ENCODE measurements at regions not wholly inside any gene's neighbourhood (a gene's known extent, or its start where the extent isn't known, plus 50 kb on each side); places are given as distances from the start of the nearest gene placed in this dataset.

- Mint-ChIP-seq H3K36me3 (no peaks in the 10 kb centered on the region), H3K4me3 (no peak overlapping the region), H3K4me1 (no peaks in the 10 kb centered on the region), H3K27me3 (ENCODE audit: low read depth) (no peaks in the 10 kb centered on the region), H3K9me3 (peaks cover 8% of the 10 kb centered on the region), H3K27ac (no peak overlapping the region)
- CTCF ChIA-PET = no interaction called here
- POLR2A ChIA-PET = no interaction called here
- DNase-seq (ENCODE audit: low spot score) (no peak), ATAC-seq (no peak)
- no peak for TF ChIP-seq ELF4 (CRISPR knock-in tag; IDR thresholded peaks at IDR 0.05; ENCODE audit: low read depth)
- TF ChIP-seq, protein P1, sequence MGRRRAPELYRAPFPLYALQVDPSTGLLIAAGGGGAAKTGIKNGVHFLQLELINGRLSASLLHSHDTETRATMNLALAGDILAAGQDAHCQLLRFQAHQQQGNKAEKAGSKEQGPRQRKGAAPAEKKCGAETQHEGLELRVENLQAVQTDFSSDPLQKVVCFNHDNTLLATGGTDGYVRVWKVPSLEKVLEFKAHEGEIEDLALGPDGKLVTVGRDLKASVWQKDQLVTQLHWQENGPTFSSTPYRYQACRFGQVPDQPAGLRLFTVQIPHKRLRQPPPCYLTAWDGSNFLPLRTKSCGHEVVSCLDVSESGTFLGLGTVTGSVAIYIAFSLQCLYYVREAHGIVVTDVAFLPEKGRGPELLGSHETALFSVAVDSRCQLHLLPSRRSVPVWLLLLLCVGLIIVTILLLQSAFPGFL (CRISPR knock-in tag; IDR thresholded peaks at IDR 0.05; ENCODE audit: borderline replicate concordance) = no peak
- no peak for TF ChIP-seq ZNF232 (CRISPR knock-in tag; IDR thresholded peaks at IDR 0.05)
- no peak for TF ChIP-seq EMX1 (CRISPR knock-in tag; IDR thresholded peaks at IDR 0.05)
- TF ChIP-seq ESRRA (CRISPR knock-in tag; IDR thresholded peaks at IDR 0.05; ENCODE audit: borderline replicate concordance) = no peak
- no peak for TF ChIP-seq ZNF263 (CRISPR knock-in tag; IDR thresholded peaks at IDR 0.05; ENCODE audit: low read depth)
- no peak for TF ChIP-seq TCF7 (CRISPR knock-in tag; IDR thresholded peaks at IDR 0.05; ENCODE audit: low read depth)
- TF ChIP-seq ATF3 (CRISPR knock-in tag; conservative IDR thresholded peaks at IDR 0.05) = no peak
Observed at GRCh38 chrX:25084446-25084845, 68.7 kb upstream of the ARX start.

GRCh38 chrX:25083661-25084060 lies 67.9 kb upstream of the ARX start:
- no peaks in the 10 kb centered on the region for H3K4me1 Mint-ChIP-seq
- peaks cover 6% of the 10 kb centered on the region for H3K9me3 Mint-ChIP-seq
- no peak overlapping the region for H3K4me3 Mint-ChIP-seq
- ChIA-PET POLR2A (interaction anchor here (0.6 kb wide), 1 partner anchor 1014 kb away, joined by 3 read pairs; no protein-coding TSS in a partner anchor), CTCF (no interaction called here)
- no peak for ATAC-seq
- H3K27me3 Mint-ChIP-seq (ENCODE audit: low read depth) = no peaks in the 10 kb centered on the region
- no peak for DNase-seq (ENCODE audit: low spot score)
- no peak overlapping the region for H3K27ac Mint-ChIP-seq
- no peaks in the 10 kb centered on the region for H3K36me3 Mint-ChIP-seq
- TF ChIP-seq, protein P2, sequence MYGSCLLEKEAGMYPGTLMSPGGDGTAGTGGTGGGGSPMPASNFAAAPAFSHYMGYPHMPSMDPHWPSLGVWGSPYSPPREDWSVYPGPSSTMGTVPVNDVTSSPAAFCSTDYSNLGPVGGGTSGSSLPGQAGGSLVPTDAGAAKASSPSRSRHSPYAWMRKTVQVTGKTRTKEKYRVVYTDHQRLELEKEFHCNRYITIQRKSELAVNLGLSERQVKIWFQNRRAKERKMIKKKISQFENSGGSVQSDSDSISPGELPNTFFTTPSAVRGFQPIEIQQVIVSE (CRISPR knock-in tag; IDR thresholded peaks at IDR 0.05; ENCODE audit: borderline replicate concordance) = no peak
- TF ChIP-seq ZNF416 (CRISPR knock-in tag; IDR thresholded peaks at IDR 0.05) = no peak
- TF ChIP-seq JUN (CRISPR knock-in tag; IDR thresholded peaks at IDR 0.05) = no peak
- TF ChIP-seq OVOL2 (CRISPR knock-in tag; IDR thresholded peaks at IDR 0.05; ENCODE audit: borderline replicate concordance) = no peak
- no peak for TF ChIP-seq NR3C1 (CRISPR knock-in tag; conservative IDR thresholded peaks at IDR 0.05; ENCODE audit: low read depth)

DNA sequence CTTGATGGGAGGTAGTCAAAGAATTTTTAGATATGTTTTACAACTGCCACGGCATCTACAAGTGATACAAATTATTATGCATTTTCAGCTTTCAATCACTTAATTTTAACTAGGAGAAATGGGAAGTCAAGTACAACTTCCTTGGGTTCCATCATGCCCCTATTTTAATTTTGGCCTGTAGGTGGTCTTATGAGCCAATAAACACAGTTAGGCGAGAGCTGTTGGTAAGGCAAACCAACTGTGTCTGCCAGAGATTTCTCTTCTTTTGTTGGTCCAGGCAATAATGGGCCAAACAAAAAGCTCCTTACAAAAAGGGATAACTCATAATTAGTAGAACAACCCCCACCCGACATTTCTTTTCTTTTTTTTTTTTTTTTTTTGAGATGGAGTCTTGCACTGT lies 63.3 kb upstream of the ARX start:
- no peaks in the 10 kb centered on the region for H3K36me3 Mint-ChIP-seq
- ChIA-PET CTCF (interaction anchor here (0.7 to 1.2 kb wide), 2 partner anchors 65 to 450 kb away, joined by 3 to 7 read pairs; no protein-coding TSS in a partner anchor), POLR2A (no interaction called here)
- TF ChIP-seq MXD4 (CRISPR knock-in tag; IDR thresholded peaks at IDR 0.05; ENCODE audit: borderline replicate concordance) (no peak), GTF2I (CRISPR knock-in tag; conservative IDR thresholded peaks at IDR 0.05) (no peak), ZBTB21 (CRISPR knock-in tag; IDR thresholded peaks at IDR 0.05; ENCODE audit: borderline replicate concordance) (no peak), TEAD4 (CRISPR knock-in tag; IDR thresholded peaks at IDR 0.05) (no peak), ZNF138 (CRISPR knock-in tag; conservative IDR thresholded peaks at IDR 0.05) (no peak), NR2C2 (CRISPR knock-in tag; IDR thresholded peaks at IDR 0.05) (no peak), ETV6 (CRISPR knock-in tag; IDR thresholded peaks at IDR 0.05) (no peak), ATF3 (CRISPR knock-in tag; conservative IDR thresholded peaks at IDR 0.05) (no peak), HMGXB4 (CRISPR knock-in tag; IDR thresholded peaks at IDR 0.05) (no peak), MYBL2 (CRISPR knock-in tag; IDR thresholded peaks at IDR 0.05) (no peak), SMAD3 (CRISPR knock-in tag; IDR thresholded peaks at IDR 0.05; ENCODE audit: borderline replicate concordance) (no peak)
- TF ChIP-seq, protein P3, sequence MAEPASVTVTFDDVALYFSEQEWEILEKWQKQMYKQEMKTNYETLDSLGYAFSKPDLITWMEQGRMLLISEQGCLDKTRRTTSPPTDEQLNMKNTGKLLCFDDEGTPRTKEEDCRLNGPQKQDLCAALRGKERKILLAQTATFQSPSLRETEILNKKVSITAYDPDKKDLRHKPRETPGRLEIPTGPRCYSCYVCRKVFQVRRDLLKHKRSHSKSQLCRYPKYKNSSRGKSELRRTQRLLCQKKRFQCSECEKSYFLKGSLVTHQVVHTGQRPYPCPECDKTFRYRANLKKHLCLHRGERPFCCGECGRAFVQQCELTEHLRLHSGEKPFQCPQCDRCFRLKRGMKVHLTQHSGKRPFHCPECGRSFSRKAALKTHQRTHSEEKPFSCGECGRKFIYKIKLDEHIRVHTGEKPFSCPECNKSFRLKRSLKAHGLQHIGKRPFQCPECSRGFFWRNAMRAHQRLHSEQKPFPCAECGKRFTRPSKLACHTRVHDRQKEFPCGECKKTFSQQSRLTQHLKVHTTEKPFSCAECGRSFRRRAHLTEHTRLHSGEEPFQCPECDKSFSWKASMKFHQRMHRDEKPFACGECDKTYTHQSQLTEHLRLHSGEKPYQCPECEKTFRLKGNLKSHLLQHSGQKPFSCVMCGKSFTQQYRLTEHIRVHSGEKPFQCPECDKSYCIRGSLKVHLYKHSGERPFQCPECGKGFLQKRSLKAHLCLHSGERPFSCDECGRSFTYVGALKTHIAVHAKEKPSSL (CRISPR knock-in tag; conservative IDR thresholded peaks at IDR 0.05) = no peak
- no peak overlapping the region for H3K4me3 Mint-ChIP-seq
- no peaks in the 10 kb centered on the region for H3K27me3 Mint-ChIP-seq (ENCODE audit: low read depth)
- H3K9me3 Mint-ChIP-seq = no peaks in the 10 kb centered on the region
- no peak for ATAC-seq
- no peak overlapping the region for H3K27ac Mint-ChIP-seq
- DNase-seq (ENCODE audit: low spot score) = no peak
- peaks cover 6% of the 10 kb centered on the region; the same call in 1 of the 2 replicates for H3K4me1 Mint-ChIP-seq

All from WTC11 (cell line).